ENCODE measurements at regions not wholly inside any gene's neighbourhood (a gene's known extent, or its start where the extent isn't known, plus 50 kb on each side); places are given as distances from the start of the nearest gene placed in this dataset.

DNA sequence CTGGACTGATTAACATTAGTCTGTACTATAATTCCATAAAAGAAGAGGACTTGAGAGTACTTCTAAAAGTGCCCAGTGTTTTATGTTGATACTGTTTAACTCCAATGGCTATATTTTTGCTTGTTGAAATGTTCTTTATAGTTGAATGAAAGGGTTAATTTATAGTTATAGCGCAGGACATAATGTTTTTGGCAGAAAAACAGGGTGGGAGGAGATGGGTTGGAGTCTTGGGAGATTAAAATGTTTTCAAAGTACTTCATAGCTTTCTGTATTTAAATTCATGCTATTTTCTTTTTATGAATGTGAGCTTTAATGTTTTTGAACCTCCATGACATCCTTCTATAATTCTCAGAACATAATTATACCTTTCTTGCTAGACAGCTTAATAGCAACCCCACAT is 108.2 kb downstream of the CNTN3 start:
- TF ChIP-seq, protein P1, sequence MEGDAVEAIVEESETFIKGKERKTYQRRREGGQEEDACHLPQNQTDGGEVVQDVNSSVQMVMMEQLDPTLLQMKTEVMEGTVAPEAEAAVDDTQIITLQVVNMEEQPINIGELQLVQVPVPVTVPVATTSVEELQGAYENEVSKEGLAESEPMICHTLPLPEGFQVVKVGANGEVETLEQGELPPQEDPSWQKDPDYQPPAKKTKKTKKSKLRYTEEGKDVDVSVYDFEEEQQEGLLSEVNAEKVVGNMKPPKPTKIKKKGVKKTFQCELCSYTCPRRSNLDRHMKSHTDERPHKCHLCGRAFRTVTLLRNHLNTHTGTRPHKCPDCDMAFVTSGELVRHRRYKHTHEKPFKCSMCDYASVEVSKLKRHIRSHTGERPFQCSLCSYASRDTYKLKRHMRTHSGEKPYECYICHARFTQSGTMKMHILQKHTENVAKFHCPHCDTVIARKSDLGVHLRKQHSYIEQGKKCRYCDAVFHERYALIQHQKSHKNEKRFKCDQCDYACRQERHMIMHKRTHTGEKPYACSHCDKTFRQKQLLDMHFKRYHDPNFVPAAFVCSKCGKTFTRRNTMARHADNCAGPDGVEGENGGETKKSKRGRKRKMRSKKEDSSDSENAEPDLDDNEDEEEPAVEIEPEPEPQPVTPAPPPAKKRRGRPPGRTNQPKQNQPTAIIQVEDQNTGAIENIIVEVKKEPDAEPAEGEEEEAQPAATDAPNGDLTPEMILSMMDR (IDR thresholded peaks at IDR 0.05 in 8 of 11, conservative IDR thresholded peaks at IDR 0.05 in 3 of 11): no peak
- no peak for TF ChIP-seq POLR2A (IDR thresholded peaks at IDR 0.05)
